GM12873 (cell line): ENCODE measurements at regions not wholly inside any gene's neighbourhood (a gene's known extent, or its start where the extent isn't known, plus 50 kb on each side); places are given as distances from the start of the nearest gene placed in this dataset.

Experiments used
- CTCF ChIP-seq: IDR thresholded peaks from 2 replicates; pipeline ENCODE4 v1.5.1; 2012; ENCODE audit warnings: low read depth, mild to moderate bottlenecking, moderate library complexity, low read length, control low read depth; ENCODE audit not compliant: insufficient read depth; ENCODE audit errors: missing control alignments

GRCh38 chr2:132252191-132252893 lies 90.6 kb upstream of the ANKRD30BL start:
- TF ChIP-seq CTCF = no peak

GRCh38 chr2:132252894-132253264 lies 91.1 kb upstream of the ANKRD30BL start:
- no peak for TF ChIP-seq CTCF

GRCh38 chr2:132253496-132254305 lies 91.9 kb upstream of the ANKRD30BL start:
- TF ChIP-seq CTCF = no peak

- TF ChIP-seq CTCF = no peak
Observed at GRCh38 chr2:132255714-132256113, 94.0 kb upstream of the ANKRD30BL start.

- no peak for TF ChIP-seq CTCF
Observed at GRCh38 chr2:132256251-132256902, 94.6 kb upstream of the ANKRD30BL start.

GRCh38 chr2:132267105-132267497 lies 105.3 kb upstream of the ANKRD30BL start:
- no peak for TF ChIP-seq CTCF
